Ishikawa (cell line): ENCODE measurements at regions not wholly inside any gene's neighbourhood (a gene's known extent, or its start where the extent isn't known, plus 50 kb on each side); places are given as distances from the start of the nearest gene placed in this dataset.

Experiments
- CEBPB ChIP-seq: IDR thresholded peaks from 2 replicates; pipeline ENCODE4 v1.6.1; 2012
- CREB1 ChIP-seq: IDR thresholded peaks from 2 replicates; pipeline ENCODE4 v1.6.1; 2012; ENCODE audit warnings: low read depth
- EGR1 ChIP-seq: IDR thresholded peaks from 2 replicates; pipeline ENCODE4 v1.6.1; 2012
- EP300 ChIP-seq: IDR thresholded peaks from 2 replicates; pipeline ENCODE4 v1.6.1; 2012; ENCODE audit warnings: borderline replicate concordance
- FOXM1 ChIP-seq: IDR thresholded peaks from 2 replicates; pipeline ENCODE4 v1.6.1; 2012; ENCODE audit warnings: low read depth, borderline replicate concordance
- MAX ChIP-seq: IDR thresholded peaks from 2 replicates; pipeline ENCODE4 v1.6.1; 2012
- NFIC ChIP-seq: IDR thresholded peaks from 2 replicates; pipeline ENCODE4 v1.6.1; 2012
- RAD21 ChIP-seq: IDR thresholded peaks from 2 replicates; pipeline ENCODE4 v1.6.1; 2012; ENCODE audit warnings: low read depth
- REST ChIP-seq: IDR thresholded peaks from 2 replicates; pipeline ENCODE4 v1.6.1; 2012; ENCODE audit warnings: low read depth, mild to moderate bottlenecking
- TAF1 ChIP-seq: IDR thresholded peaks from 2 replicates; pipeline ENCODE4 v1.6.1; 2012; ENCODE audit warnings: low read depth, mild to moderate bottlenecking
- TCF12 ChIP-seq: IDR thresholded peaks from 2 replicates; pipeline ENCODE4 v1.6.1; 2012; ENCODE audit warnings: low read depth
- TEAD4 ChIP-seq: IDR thresholded peaks from 2 replicates; pipeline ENCODE4 v1.6.1; 2012
- USF1 ChIP-seq: IDR thresholded peaks from 2 replicates; pipeline ENCODE4 v1.6.1; 2012
- YY1 ChIP-seq: IDR thresholded peaks from 2 replicates; pipeline ENCODE4 v1.6.1; 2012; ENCODE audit warnings: low read depth
- ZBTB7A ChIP-seq: IDR thresholded peaks from 2 replicates; pipeline ENCODE4 v1.6.1; 2012; ENCODE audit warnings: low read depth

- TF ChIP-seq CREB1 (no peak), TAF1 (no peak), CEBPB (no peak), TCF12 (no peak), FOXM1 (no peak), RAD21 (no peak), ZBTB7A (no peak), EP300 (no peak), MAX (no peak), EGR1 (no peak), YY1 (no peak), NFIC (no peak), USF1 (no peak), REST (no peak)
These were observed 240.6 kb upstream of the CWC22 start for GRCh38 chr2:180247658-180248057.

GRCh38 chr2:180246268-180246667 is 239.2 kb upstream of the CWC22 start:
- no peak for TF ChIP-seq EP300
- TF ChIP-seq NFIC: no peak
- no peak for TF ChIP-seq USF1
- no peak for TF ChIP-seq FOXM1
- no peak for TF ChIP-seq ZBTB7A
- no peak for TF ChIP-seq TCF12
- TF ChIP-seq RAD21: no peak
- TF ChIP-seq TEAD4: no peak
- TF ChIP-seq EGR1: no peak
- TF ChIP-seq MAX: no peak
- TF ChIP-seq YY1: no peak
- no peak for TF ChIP-seq CREB1
- no peak for TF ChIP-seq CEBPB
- no peak for TF ChIP-seq TAF1
- TF ChIP-seq REST: no peak

GRCh38 chr2:180240774-180241173 is 233.7 kb upstream of the CWC22 start:
- TF ChIP-seq FOXM1 (no peak), RAD21 (peak; percentile 53)

- TF ChIP-seq CEBPB: no peak
- no peak for TF ChIP-seq TEAD4
- TF ChIP-seq EP300: no peak
- TF ChIP-seq ZBTB7A: no peak
- no peak for TF ChIP-seq TAF1
- no peak for TF ChIP-seq FOXM1
- no peak for TF ChIP-seq MAX
- TF ChIP-seq CREB1: no peak
- TF ChIP-seq RAD21: no peak
- no peak for TF ChIP-seq YY1
- TF ChIP-seq NFIC: no peak
- TF ChIP-seq EGR1: no peak
- no peak for TF ChIP-seq REST
- no peak for TF ChIP-seq TCF12
- no peak for TF ChIP-seq USF1
These were observed 231.6 kb upstream of the CWC22 start for GRCh38 chr2:180238729-180239128.
